Kidney epithelial cell (primary cell): ENCODE measurements at regions not wholly inside any gene's neighbourhood (a gene's known extent, or its start where the extent isn't known, plus 50 kb on each side); places are given as distances from the start of the nearest gene placed in this dataset.

Experiments
- DNase-seq: peaks from one replicate; pipeline ENCODE4 v3.0.0-alpha.2; 2010; ENCODE audit warnings: low read depth
- H3K27me3 ChIP-seq: 2 replicates; pipeline ENCODE4 v1.6.0; 2011; ENCODE audit warnings: low read length; ENCODE audit not compliant: control insufficient read depth, insufficient read depth
- H3K36me3 ChIP-seq: 2 replicates; pipeline ENCODE4 v1.5.1; 2011; ENCODE audit warnings: low read length; ENCODE audit not compliant: control insufficient read depth, insufficient read depth
- H3K4me3 ChIP-seq: 2 replicates; pipeline ENCODE4 v1.5.1; 2011; ENCODE audit warnings: low read depth, mild to moderate bottlenecking, control low read depth, low read length
- CTCF ChIP-seq: IDR thresholded peaks from 2 replicates; pipeline ENCODE4 v1.5.1; 2011; ENCODE audit warnings: mild to moderate bottlenecking, moderate library complexity, low read length, control low read depth, inconsistent platforms; ENCODE audit not compliant: insufficient read depth, poor library complexity, severe bottlenecking

DNA sequence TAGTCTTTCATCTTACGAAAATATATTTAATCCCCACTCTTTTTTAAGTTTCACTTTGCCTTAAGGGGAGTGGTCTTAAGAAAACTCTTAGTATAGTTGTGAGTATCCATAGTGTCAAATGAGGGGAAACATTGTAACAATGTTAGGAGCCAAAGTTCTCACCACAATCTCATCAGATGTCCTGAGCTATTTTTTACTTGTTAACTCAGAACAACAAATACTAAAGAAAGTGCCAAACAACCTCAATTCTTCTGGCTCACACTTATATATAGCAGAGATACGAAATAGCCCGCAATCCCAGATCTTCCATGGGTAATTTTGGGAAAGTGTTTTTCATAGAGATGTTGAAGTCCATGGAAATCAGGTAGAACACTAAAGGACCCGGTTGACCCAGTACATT, 194.0 kb upstream of the DMRT1 start:
- H3K27me3 ChIP-seq: no peaks in the 10 kb centered on the region
- no peak for TF ChIP-seq CTCF
- no peak for DNase-seq
- no peak overlapping the region for H3K4me3 ChIP-seq
- no peaks in the 10 kb centered on the region for H3K36me3 ChIP-seq

DNA sequence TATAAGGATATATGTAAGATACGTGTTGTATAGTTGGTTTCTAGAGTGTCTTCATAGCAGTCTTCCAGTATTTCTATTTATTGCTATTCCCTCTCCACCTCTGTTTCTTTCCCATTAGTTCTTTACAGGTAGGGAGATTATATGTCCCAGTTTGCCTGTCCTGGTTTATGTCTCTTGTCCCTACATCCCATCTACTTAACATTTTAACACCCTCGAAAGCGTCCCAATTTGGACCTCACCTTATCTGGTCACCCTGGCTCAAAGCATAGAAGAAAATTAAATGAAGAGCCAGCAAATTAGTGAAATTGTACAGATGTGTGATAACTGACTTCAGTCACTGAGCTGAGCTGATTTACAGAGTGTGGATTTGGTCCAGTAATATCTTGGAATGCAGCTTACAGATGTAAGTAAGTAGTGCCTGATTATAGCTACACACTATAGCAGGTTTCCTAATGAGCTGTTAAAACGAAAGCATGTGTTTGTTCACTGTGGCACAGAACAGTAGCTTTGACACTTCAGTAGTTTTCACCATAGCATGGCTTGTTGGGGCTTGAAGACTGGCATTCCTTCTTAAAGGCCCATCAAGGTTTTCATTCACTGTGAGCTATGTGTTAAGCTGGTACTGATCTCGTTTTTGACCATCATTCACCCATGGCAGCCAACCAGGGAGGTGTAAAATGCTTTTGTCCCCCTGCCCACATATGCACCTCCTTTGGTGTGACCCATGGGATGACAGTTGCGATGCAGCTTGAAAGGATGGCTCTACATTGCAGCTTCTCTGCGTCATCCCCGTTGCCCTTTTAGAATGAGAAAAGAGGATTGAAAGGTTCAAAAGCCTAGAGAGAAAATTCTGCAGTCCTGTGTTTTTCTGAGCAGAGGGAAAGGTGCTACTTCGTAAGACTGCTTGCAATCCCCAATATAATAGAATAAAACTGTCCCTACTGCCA, 192.1 kb upstream of the DMRT1 start:
- Histone ChIP-seq H3K27me3 (no peaks in the 10 kb centered on the region), H3K36me3 (no peaks in the 10 kb centered on the region), H3K4me3 (no peak overlapping the region)
- no peak for TF ChIP-seq CTCF
- peak; percentile 58 for DNase-seq

- peak; percentile 5 for DNase-seq
- no peak for TF ChIP-seq CTCF
- Histone ChIP-seq H3K36me3 (no peaks in the 10 kb centered on the region), H3K27me3 (no peaks in the 10 kb centered on the region), H3K4me3 (no peak overlapping the region)
Measured at GRCh38 chr9:650362-650761, 191.1 kb upstream of the DMRT1 start.

DNA sequence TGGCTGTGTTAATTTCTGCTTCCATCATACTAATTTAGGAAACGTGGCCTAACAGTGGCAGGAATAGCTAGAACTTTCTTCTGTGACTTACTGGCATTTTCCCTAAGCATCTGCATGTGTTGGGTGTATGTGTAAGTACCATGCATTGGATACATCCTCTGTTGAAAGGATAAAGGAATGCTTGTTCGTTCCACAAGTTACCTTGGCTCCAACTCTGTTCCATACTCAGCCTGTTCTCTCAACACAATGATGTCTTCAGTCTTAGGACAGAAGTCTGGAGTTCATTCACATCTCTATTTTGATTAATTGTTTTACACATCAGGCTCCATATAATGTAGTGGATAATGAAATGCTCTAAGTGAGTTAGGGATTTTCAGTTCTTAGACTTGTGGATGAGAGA, 190.1 kb upstream of the DMRT1 start:
- no peaks in the 10 kb centered on the region for H3K36me3 ChIP-seq
- no peak for DNase-seq
- no peak for TF ChIP-seq CTCF
- H3K27me3 ChIP-seq: no peaks in the 10 kb centered on the region
- no peak overlapping the region for H3K4me3 ChIP-seq

DNA sequence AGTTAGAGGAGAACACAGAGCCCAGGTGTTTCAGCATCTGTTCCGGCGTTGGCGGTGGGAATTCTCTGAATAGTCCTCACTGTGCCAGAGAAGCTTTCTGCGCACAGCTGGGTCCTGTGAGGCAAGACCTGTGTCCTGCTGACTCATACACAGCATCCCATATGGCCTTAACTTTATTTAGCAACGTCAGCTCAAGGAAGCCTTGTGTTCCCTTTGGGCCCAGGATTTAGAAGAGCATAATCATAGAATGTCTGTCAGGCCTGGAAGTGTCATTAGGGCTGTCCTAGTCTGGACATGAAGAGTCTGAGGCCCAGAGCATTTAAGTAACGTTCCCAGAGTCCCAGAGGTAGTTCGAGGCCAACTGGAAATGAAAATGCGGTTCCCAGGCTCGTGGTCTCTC, 188.6 kb upstream of the DMRT1 start:
- DNase-seq: no peak
- Histone ChIP-seq H3K27me3 (no peaks in the 10 kb centered on the region), H3K4me3 (no peak overlapping the region), H3K36me3 (no peaks in the 10 kb centered on the region)
- no peak for TF ChIP-seq CTCF

- Histone ChIP-seq H3K4me3 (no peak overlapping the region), H3K27me3 (no peaks in the 10 kb centered on the region), H3K36me3 (no peaks in the 10 kb centered on the region)
- DNase-seq: no peak
- no peak for TF ChIP-seq CTCF
Measured at GRCh38 chr9:653421-653820, 188.1 kb upstream of the DMRT1 start.
